ENCODE measurements at regions not wholly inside any gene's neighbourhood (a gene's known extent, or its start where the extent isn't known, plus 50 kb on each side); places are given as distances from the start of the nearest gene placed in this dataset.

DNA sequence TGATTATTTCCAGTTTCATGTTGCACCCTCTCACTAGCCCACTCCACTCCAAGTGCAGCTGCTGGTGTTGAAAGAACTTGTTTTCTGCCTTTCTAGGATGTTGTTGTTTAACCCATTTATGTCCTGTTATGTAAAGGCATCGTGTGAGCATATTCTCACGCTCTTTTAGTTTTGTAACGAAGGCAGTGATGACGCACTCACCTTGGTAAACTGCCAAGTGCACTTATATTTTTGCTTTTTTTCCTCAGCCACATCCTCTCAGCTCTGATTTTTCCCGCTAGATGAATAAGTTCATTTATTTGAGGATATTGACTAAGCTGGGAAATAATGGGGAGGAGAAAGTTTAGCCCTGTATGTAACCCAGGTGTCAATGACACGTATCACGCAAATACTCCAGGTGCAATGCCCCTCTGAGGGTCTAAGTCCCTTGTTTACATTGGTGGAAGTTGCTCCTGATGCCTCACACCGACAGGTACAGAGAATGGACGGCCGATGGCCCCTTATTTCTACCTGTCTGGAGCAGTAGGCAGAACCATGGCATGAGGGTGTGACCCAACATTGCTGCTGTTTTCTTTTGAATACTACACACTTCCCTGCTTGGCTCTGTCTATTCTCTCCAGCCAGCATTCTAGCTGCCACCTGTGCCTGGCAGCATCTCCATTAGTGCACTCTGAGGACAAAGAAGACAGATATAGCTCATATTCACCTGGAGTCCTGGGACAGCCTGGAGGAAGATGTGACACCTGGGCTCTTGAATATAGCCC is 132.7 kb upstream of the SLC24A3 start:
- WGBS, 2 experiments (ENCODE audit: extremely low coverage in 1 of 2, insufficient coverage in 1 of 2, insufficient read length in 1 of 2, insufficient replicate concordance in 2 of 2, low coverage in 1 of 2, low lambda C conversion rate in 2 of 2, missing lambda C conversion rate in 1 of 2): 93% methylated on average over 9 of the region's 10 CpGs; no CpG with 5 or more reads in 1 of the 2 experiments
- no peaks in the 10 kb centered on the region for H4K20me1 ChIP-seq (replicated peaks in 1 of 2; ENCODE audit: control insufficient read depth in 1 of 2, insufficient read depth in 2 of 2, low read length in 2 of 2)
- TF ChIP-seq SRF (IDR thresholded peaks at IDR 0.05; ENCODE audit: low read depth, low read length) (no peak), KDM5A (IDR thresholded peaks at IDR 0.05; ENCODE audit: low read length) (no peak), RNF2 (IDR thresholded peaks at IDR 0.05; ENCODE audit: borderline replicate concordance, low read depth, low read length, missing control alignments, poor library complexity, severe bottlenecking) (no peak), TBP (IDR thresholded peaks at IDR 0.05; ENCODE audit: low read depth, low read length) (no peak), ZNF274 (IDR thresholded peaks at IDR 0.05; ENCODE audit: borderline replicate concordance, extremely low read depth, low read length) (no peak), CEBPB (IDR thresholded peaks at IDR 0.05; ENCODE audit: low read depth, low read length) (no peak), BRCA1 (IDR thresholded peaks at IDR 0.05; ENCODE audit: low read depth, low read length) (no peak), HDAC2 (IDR thresholded peaks at IDR 0.05; ENCODE audit: borderline replicate concordance in 1 of 2, low read depth in 2 of 2, low read length in 2 of 2) (no peak), EP300 (IDR thresholded peaks at IDR 0.05; ENCODE audit: borderline replicate concordance in 1 of 2, low read depth in 2 of 2, low read length in 2 of 2) (no peak)
- TF ChIP-seq, protein P1, sequence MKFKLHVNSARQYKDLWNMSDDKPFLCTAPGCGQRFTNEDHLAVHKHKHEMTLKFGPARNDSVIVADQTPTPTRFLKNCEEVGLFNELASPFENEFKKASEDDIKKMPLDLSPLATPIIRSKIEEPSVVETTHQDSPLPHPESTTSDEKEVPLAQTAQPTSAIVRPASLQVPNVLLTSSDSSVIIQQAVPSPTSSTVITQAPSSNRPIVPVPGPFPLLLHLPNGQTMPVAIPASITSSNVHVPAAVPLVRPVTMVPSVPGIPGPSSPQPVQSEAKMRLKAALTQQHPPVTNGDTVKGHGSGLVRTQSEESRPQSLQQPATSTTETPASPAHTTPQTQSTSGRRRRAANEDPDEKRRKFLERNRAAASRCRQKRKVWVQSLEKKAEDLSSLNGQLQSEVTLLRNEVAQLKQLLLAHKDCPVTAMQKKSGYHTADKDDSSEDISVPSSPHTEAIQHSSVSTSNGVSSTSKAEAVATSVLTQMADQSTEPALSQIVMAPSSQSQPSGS (IDR thresholded peaks at IDR 0.05; ENCODE audit: low read length): no peak

More for the DNA sequence above, 132.7 kb upstream of the SLC24A3 start:
- Histone ChIP-seq H4K5ac (ENCODE audit: insufficient read length, low read depth, low read length) (no peak overlapping the region), H3K9me3 (ENCODE audit: insufficient read depth in 2 of 2, low read depth in 1 of 2, low read length in 1 of 2) (peaks cover 0 to 5% of the 10 kb centered on the region in 2 experiments; a peak in 2 of 4 replicates), H2BK15ac (ENCODE audit: low read length) (no peak overlapping the region), H3K23ac (ENCODE audit: insufficient read length) (no peak overlapping the region), H3K4me3 (ENCODE audit: extremely low read depth in 1 of 4, insufficient read depth in 2 of 4, low read depth in 3 of 4, low read length in 4 of 4) (no peak overlapping the region), H3K4me2 (ENCODE audit: insufficient read depth in 1 of 2, low read depth in 2 of 2, low read length in 2 of 2) (no peak overlapping the region), H4K8ac (ENCODE audit: extremely low read depth, insufficient read depth, low read length) (no peak overlapping the region), H2AK5ac (ENCODE audit: low read depth, low read length) (no peak overlapping the region), H3K36me3 (ENCODE audit: control insufficient read depth in 2 of 4, insufficient read depth in 4 of 4, low read length in 3 of 4) (no peaks in the 10 kb centered on the region), H3K56ac (replicated peaks; ENCODE audit: insufficient read length, low read depth, low read length) (no peak overlapping the region), H3K27me3 (replicated peaks in 1 of 4; ENCODE audit: control insufficient read depth in 3 of 4, extremely low read depth in 1 of 4, insufficient read depth in 3 of 4, low read length in 3 of 4) (no peaks in the 10 kb centered on the region), H2BK5ac (ENCODE audit: low read depth, low read length) (no peak overlapping the region), H3K18ac (ENCODE audit: extremely low read depth, low read length) (no peak overlapping the region), H3K4ac (replicated peaks; ENCODE audit: insufficient read length, low read depth, low read length) (no peak overlapping the region), H3K23me2 (ENCODE audit: low read depth, low read length) (no peaks in the 10 kb centered on the region; the same call in 1 of the 2 replicates), H4K91ac (replicated peaks; ENCODE audit: insufficient read length, low read length) (no peak overlapping the region), H3K79me2 (ENCODE audit: control insufficient read depth in 1 of 2, insufficient read depth in 2 of 2, low read length in 2 of 2) (no peaks in the 10 kb centered on the region), H2BK20ac (ENCODE audit: low read length) (no peak overlapping the region), H2AFZ (ENCODE audit: low read length) (no peak overlapping the region), H3K27ac (ENCODE audit: low read depth, low read length) (no peak overlapping the region), H3K4me1 (replicated peaks in 1 of 4; ENCODE audit: control insufficient read depth in 3 of 4, insufficient read depth in 4 of 4, low read length in 3 of 4) (no peaks in the 10 kb centered on the region), H3K9ac (replicated peaks in 1 of 4; ENCODE audit: extremely low read depth in 1 of 4, low read depth in 3 of 4, low read length in 3 of 4) (no peak overlapping the region), H2BK120ac (replicated peaks; ENCODE audit: low read depth, low read length) (no peak overlapping the region), H3K14ac (ENCODE audit: insufficient read length) (no peak overlapping the region), H2BK12ac (ENCODE audit: low read depth, low read length) (no peak overlapping the region), H3K79me1 (ENCODE audit: low read depth, low read length) (no peaks in the 10 kb centered on the region)
- peak in 1 of 2 experiments; percentile 10 for DNase-seq (ENCODE audit: low read depth in 1 of 2, low spot score in 2 of 2)
- ChIA-PET POLR2A (ENCODE audit: partially characterized antibody) (no interaction called here), CTCF (ENCODE audit: partially characterized antibody) (interaction anchor here (1.0 to 2.2 kb wide), 3 partner anchors 105 to 582 kb away, joined by 3 to 7 read pairs (median 3); no protein-coding TSS in a partner anchor)
- no peak for FAIRE-seq

All from H1 (cell line).